Trophoblast cell (in vitro differentiated cells and primary cell): ENCODE measurements at regions not wholly inside any gene's neighbourhood (a gene's known extent, or its start where the extent isn't known, plus 50 kb on each side); places are given as distances from the start of the nearest gene placed in this dataset.
"Not testable (repeated sequence)": the region's sequence is repeated elsewhere in the genome, so short reads cannot be mapped to it uniquely, and the experiment has no call there.

ENCODE experiments used
- DNase-seq, 2 donors: peaks; one replicate each; pipeline ENCODE4 v3.0.0-alpha.2; 2016
- H2AFZ ChIP-seq: 2 replicates; pipeline ENCODE4 v1.6.1; 2013; ENCODE audit warnings: low read length, moderate library complexity, mild to moderate bottlenecking; ENCODE audit not compliant: insufficient read depth, poor library complexity
- H2AK5ac ChIP-seq: 2 replicates; pipeline ENCODE4 v1.6.1; 2013; ENCODE audit warnings: mild to moderate bottlenecking, low read length
- H2BK120ac ChIP-seq: 2 replicates; pipeline ENCODE4 v1.6.1; 2013; ENCODE audit warnings: low read length, mild to moderate bottlenecking, moderate library complexity; ENCODE audit not compliant: insufficient read depth, poor library complexity
- H2BK12ac ChIP-seq: 2 replicates; pipeline ENCODE4 v1.6.1; 2013; ENCODE audit warnings: mild to moderate bottlenecking, low read length, moderate library complexity
- H2BK5ac ChIP-seq: 2 replicates; pipeline ENCODE4 v1.6.1; 2013; ENCODE audit warnings: low read length, low read depth, moderate library complexity, mild to moderate bottlenecking; ENCODE audit not compliant: poor library complexity
- H3K14ac ChIP-seq: 2 replicates; pipeline ENCODE4 v1.6.1; 2013; ENCODE audit warnings: mild to moderate bottlenecking, low read length
- H3K18ac ChIP-seq: 2 replicates; pipeline ENCODE4 v1.6.1; 2013; ENCODE audit warnings: mild to moderate bottlenecking, low read length
- H3K23ac ChIP-seq: 2 replicates; pipeline ENCODE4 v1.6.1; 2013; ENCODE audit warnings: low read length
- H3K27ac ChIP-seq: 2 replicates; pipeline ENCODE4 v1.5.1; 2013; ENCODE audit warnings: low read depth, mild to moderate bottlenecking, inconsistent platforms, low read length, moderate library complexity
- H3K27me3 ChIP-seq: 2 replicates; pipeline ENCODE4 v1.6.1; 2013; ENCODE audit warnings: inconsistent platforms, mild to moderate bottlenecking, low read length, moderate library complexity; ENCODE audit not compliant: insufficient read depth
- H3K36me3 ChIP-seq, 2 experiments: 1 replicate in 1 of 2; 2 replicates in 1 of 2; pipeline ENCODE4 v1.6.1; 2013; ENCODE audit warnings: low read length in 2 of 2, mild to moderate bottlenecking in 2 of 2, moderate library complexity in 1 of 2; ENCODE audit not compliant: insufficient read depth in 2 of 2, control insufficient read depth in 1 of 2
- H3K4ac ChIP-seq: 2 replicates; pipeline ENCODE4 v1.6.1; 2013; ENCODE audit warnings: low read depth, mild to moderate bottlenecking, low read length, moderate library complexity
- H3K4me1 ChIP-seq, 2 experiments: 1 replicate in 1 of 2; 2 replicates in 1 of 2; pipeline ENCODE4 v1.6.1; 2013; ENCODE audit warnings: low read length in 2 of 2, mild to moderate bottlenecking in 2 of 2, moderate library complexity in 1 of 2; ENCODE audit not compliant: insufficient read depth in 2 of 2, control insufficient read depth in 1 of 2
- H3K4me2 ChIP-seq: 2 replicates; pipeline ENCODE4 v1.6.1; 2013; ENCODE audit warnings: inconsistent platforms, mild to moderate bottlenecking, low read length, moderate library complexity
- H3K4me3 ChIP-seq: 2 replicates; pipeline ENCODE4 v1.5.1; 2013; ENCODE audit warnings: mild to moderate bottlenecking, low read depth, low read length, inconsistent platforms
- H3K79me1 ChIP-seq: one replicate; pipeline ENCODE4 v1.6.1; 2013; ENCODE audit warnings: low read length
- H3K79me2 ChIP-seq: 2 replicates; pipeline ENCODE4 v1.6.1; 2013; ENCODE audit warnings: low read length, mild to moderate bottlenecking; ENCODE audit not compliant: control insufficient read depth, insufficient read depth, poor library complexity
- H3K9ac ChIP-seq: 2 replicates; pipeline ENCODE4 v1.6.1; 2013; ENCODE audit warnings: mild to moderate bottlenecking, low read length
- H3K9me3 ChIP-seq: 2 replicates; pipeline ENCODE4 v1.6.1; 2013; ENCODE audit warnings: low read depth, mild to moderate bottlenecking, control low read depth, inconsistent platforms, low read length; ENCODE audit not compliant: insufficient read depth
- H4K12ac ChIP-seq: 2 replicates; pipeline ENCODE4 v1.6.1; 2013; ENCODE audit warnings: low read depth, mild to moderate bottlenecking, low read length, moderate library complexity
- H4K8ac ChIP-seq: 2 replicates; pipeline ENCODE4 v1.6.1; 2013; ENCODE audit warnings: low read depth, mild to moderate bottlenecking, low read length, moderate library complexity
- H4K91ac ChIP-seq: one replicate; pipeline ENCODE4 v1.6.1; 2013; ENCODE audit warnings: low read depth, mild to moderate bottlenecking, low read length, moderate library complexity
- WGBS: extraction: QIAGEN DNeasy Blood & Tissue Kit; methylation state at CpG from one replicate; pipeline ENCODE4 v1.1.7; 2013; ENCODE audit warnings: missing lambda C conversion rate; ENCODE audit not compliant: insufficient read length, insufficient coverage; ENCODE audit errors: extremely low coverage; 5-methylcytosine and 5-hydroxymethylcytosine counted together

- no CpG with 5 or more reads among the region's 6 CpGs for WGBS
These were observed 546.9 kb downstream of the NR2F2 start for GRCh38 chr15:96877442-96877841.

GRCh38 chr15:96878129-96878528 lies 547.6 kb downstream of the NR2F2 start:
- H4K12ac ChIP-seq, result no peak overlapping the region
- H3K36me3 ChIP-seq, result no peaks in the 10 kb centered on the region
- no peaks in the 10 kb centered on the region for H3K79me1 ChIP-seq
- WGBS, result no CpG with 5 or more reads among the region's 2 CpGs
- no peak overlapping the region for H3K23ac ChIP-seq
- H3K18ac ChIP-seq, result no peak overlapping the region
- no peaks in the 10 kb centered on the region for H3K4me1 ChIP-seq
- no peak overlapping the region for H3K4ac ChIP-seq
- H2AK5ac ChIP-seq, result no peak overlapping the region
- no peak for DNase-seq
- H3K14ac ChIP-seq, result no peak overlapping the region
- no peak overlapping the region for H3K9ac ChIP-seq
- H3K4me2 ChIP-seq, result no peak overlapping the region
- H2BK120ac ChIP-seq, result no peak overlapping the region
- no peaks in the 10 kb centered on the region for H3K79me2 ChIP-seq
- no peaks in the 10 kb centered on the region for H3K9me3 ChIP-seq
- no peak overlapping the region for H3K27ac ChIP-seq
- H3K4me3 ChIP-seq, result no peak overlapping the region
- no peaks in the 10 kb centered on the region for H3K27me3 ChIP-seq
- no peak overlapping the region for H4K91ac ChIP-seq
- no peak overlapping the region for H2AFZ ChIP-seq
- no peak overlapping the region for H2BK5ac ChIP-seq
- H4K8ac ChIP-seq, result no peak overlapping the region
- H2BK12ac ChIP-seq, result no peak overlapping the region

More at GRCh38 chr15:96877442-96877841, 546.9 kb downstream of the NR2F2 start:
- H4K8ac ChIP-seq, H3K79me2 ChIP-seq, H3K23ac ChIP-seq, H3K4me3 ChIP-seq, H3K27ac ChIP-seq, H2AFZ ChIP-seq, H3K9me3 ChIP-seq, H3K14ac ChIP-seq, H3K79me1 ChIP-seq, H3K4me2 ChIP-seq, H4K12ac ChIP-seq, H4K91ac ChIP-seq, H3K9ac ChIP-seq, H3K4ac ChIP-seq, H3K36me3 ChIP-seq, H2BK120ac ChIP-seq, H2BK5ac ChIP-seq, DNase-seq, H3K18ac ChIP-seq, H3K4me1 ChIP-seq, H3K27me3 ChIP-seq, H2BK12ac ChIP-seq, H2AK5ac ChIP-seq: not testable (repeated sequence)

- H2AFZ ChIP-seq, result no peak overlapping the region
- no peak overlapping the region for H4K8ac ChIP-seq
- no peak overlapping the region for H3K4me3 ChIP-seq
- H2BK12ac ChIP-seq, result no peak overlapping the region
- H3K14ac ChIP-seq, result no peak overlapping the region
- H3K18ac ChIP-seq, result no peak overlapping the region
- H3K9ac ChIP-seq, result no peak overlapping the region
- H2AK5ac ChIP-seq, result no peak overlapping the region
- H3K4ac ChIP-seq, result no peak overlapping the region
- no peak overlapping the region for H2BK120ac ChIP-seq
- no peak overlapping the region for H4K12ac ChIP-seq
- H2BK5ac ChIP-seq, result no peak overlapping the region
- H3K23ac ChIP-seq, result no peak overlapping the region
- WGBS, result no CpG with 5 or more reads among the region's 4 CpGs
- DNase-seq, result no peak
- H3K79me2 ChIP-seq, result no peaks in the 10 kb centered on the region
- no peak overlapping the region for H4K91ac ChIP-seq
- H3K4me1 ChIP-seq, result no peaks in the 10 kb centered on the region
- no peaks in the 10 kb centered on the region for H3K79me1 ChIP-seq
- H3K36me3 ChIP-seq, result no peaks in the 10 kb centered on the region
- no peaks in the 10 kb centered on the region for H3K9me3 ChIP-seq
- no peak overlapping the region for H3K4me2 ChIP-seq
- no peak overlapping the region for H3K27ac ChIP-seq
- H3K27me3 ChIP-seq, result no peaks in the 10 kb centered on the region
These were observed 551.7 kb downstream of the NR2F2 start for GRCh38 chr15:96882121-96882772.

- Histone ChIP-seq H4K91ac (no peak overlapping the region), H3K27ac (no peak overlapping the region), H3K36me3 (no peaks in the 10 kb centered on the region), H3K27me3 (no peaks in the 10 kb centered on the region), H3K23ac (no peak overlapping the region), H2BK5ac (no peak overlapping the region), H4K12ac (no peak overlapping the region), H3K9ac (no peak overlapping the region), H3K79me1 (no peaks in the 10 kb centered on the region), H4K8ac (no peak overlapping the region), H2AFZ (no peak overlapping the region), H3K18ac (no peak overlapping the region), H3K4me1 (no peaks in the 10 kb centered on the region), H3K4ac (no peak overlapping the region), H3K4me3 (no peak overlapping the region), H2BK120ac (no peak overlapping the region), H3K9me3 (no peaks in the 10 kb centered on the region), H3K79me2 (no peaks in the 10 kb centered on the region), H2AK5ac (no peak overlapping the region), H2BK12ac (no peak overlapping the region), H3K4me2 (no peak overlapping the region), H3K14ac (no peak overlapping the region)
- no CpG with 5 or more reads among the region's 1 CpG for WGBS
- no peak for DNase-seq
These were observed 557.2 kb downstream of the NR2F2 start for GRCh38 chr15:96887730-96888129.
